ENCODE measurements at regions not wholly inside any gene's neighbourhood (a gene's known extent, or its start where the extent isn't known, plus 50 kb on each side); places are given as distances from the start of the nearest gene placed in this dataset.

DNA sequence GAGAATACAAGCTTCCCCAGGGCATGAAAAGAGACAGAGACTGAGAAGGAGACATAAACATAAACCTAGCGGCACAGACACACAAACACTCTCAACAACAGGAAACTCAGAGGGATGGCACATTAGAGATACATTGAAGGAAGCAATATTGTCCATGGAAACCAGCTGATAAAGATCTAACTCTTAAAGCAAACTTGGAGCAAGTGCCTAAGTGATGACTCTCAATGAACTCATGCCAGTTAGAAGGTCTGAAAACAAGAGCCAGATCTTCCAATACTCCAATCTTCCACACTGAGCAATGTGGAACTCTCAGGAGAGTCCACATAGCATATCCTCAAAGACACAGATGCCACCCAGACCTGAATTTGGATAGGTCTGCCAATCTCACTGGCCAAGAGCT lies 168.8 kb upstream of the ISX start:
- intact Hi-C loops (cut with DNase I): no loop called here
- Histone ChIP-seq H3K36me3 (no peaks in the 10 kb centered on the region), H3K4me3 (no peak overlapping the region), H3K27ac (no peak overlapping the region), H3K27me3 (peaks cover 0 to 4% (median 0%) of the 10 kb centered on the region in 9 donors), H3K4me1 (no peaks in the 10 kb centered on the region), H3K9me3 (no peaks in the 10 kb centered on the region)
- ATAC-seq (no peak), DNase-seq (no peak)
- TF ChIP-seq, protein P1, sequence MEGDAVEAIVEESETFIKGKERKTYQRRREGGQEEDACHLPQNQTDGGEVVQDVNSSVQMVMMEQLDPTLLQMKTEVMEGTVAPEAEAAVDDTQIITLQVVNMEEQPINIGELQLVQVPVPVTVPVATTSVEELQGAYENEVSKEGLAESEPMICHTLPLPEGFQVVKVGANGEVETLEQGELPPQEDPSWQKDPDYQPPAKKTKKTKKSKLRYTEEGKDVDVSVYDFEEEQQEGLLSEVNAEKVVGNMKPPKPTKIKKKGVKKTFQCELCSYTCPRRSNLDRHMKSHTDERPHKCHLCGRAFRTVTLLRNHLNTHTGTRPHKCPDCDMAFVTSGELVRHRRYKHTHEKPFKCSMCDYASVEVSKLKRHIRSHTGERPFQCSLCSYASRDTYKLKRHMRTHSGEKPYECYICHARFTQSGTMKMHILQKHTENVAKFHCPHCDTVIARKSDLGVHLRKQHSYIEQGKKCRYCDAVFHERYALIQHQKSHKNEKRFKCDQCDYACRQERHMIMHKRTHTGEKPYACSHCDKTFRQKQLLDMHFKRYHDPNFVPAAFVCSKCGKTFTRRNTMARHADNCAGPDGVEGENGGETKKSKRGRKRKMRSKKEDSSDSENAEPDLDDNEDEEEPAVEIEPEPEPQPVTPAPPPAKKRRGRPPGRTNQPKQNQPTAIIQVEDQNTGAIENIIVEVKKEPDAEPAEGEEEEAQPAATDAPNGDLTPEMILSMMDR (IDR thresholded peaks at IDR 0.05): no peak
- TF ChIP-seq POLR2A (IDR thresholded peaks at IDR 0.05): no peak
- 78 to 94% (median 81%) methylated on average over 1 of the region's 1 CpG for WGBS, 4 donors

DNA sequence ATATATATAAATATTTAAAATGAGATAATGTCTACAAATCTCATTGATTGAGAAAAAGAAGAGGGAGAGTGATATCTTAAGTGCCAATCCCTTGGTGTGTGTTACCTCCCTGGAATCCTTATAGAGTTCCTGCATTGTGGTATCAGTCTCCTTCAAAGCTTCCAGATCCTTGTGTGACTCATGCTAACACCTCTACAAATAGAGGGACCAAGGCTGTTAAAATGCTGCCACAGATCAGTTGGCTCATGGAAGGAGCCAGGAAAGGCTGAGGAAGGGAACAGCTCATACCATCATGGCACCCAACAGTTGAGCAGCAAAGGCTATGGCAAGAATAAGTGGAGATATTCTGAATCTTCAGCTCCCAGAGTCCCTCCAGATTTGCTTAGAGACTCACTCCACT lies 163.6 kb upstream of the ISX start:
- no peak for DNase-seq
- ATAC-seq: no peak
- no peaks in the 10 kb centered on the region for H3K4me1 ChIP-seq
- no peak overlapping the region for H3K4me3 ChIP-seq
- intact Hi-C loops (cut with DNase I): no loop called here
- H3K27me3 ChIP-seq: no peaks in the 10 kb centered on the region
- TF ChIP-seq, protein P1 (IDR thresholded peaks at IDR 0.05): no peak
- TF ChIP-seq POLR2A (IDR thresholded peaks at IDR 0.05): no peak
- no peaks in the 10 kb centered on the region for H3K36me3 ChIP-seq
- no peaks in the 10 kb centered on the region for H3K9me3 ChIP-seq
- no peak overlapping the region for H3K27ac ChIP-seq

DNA sequence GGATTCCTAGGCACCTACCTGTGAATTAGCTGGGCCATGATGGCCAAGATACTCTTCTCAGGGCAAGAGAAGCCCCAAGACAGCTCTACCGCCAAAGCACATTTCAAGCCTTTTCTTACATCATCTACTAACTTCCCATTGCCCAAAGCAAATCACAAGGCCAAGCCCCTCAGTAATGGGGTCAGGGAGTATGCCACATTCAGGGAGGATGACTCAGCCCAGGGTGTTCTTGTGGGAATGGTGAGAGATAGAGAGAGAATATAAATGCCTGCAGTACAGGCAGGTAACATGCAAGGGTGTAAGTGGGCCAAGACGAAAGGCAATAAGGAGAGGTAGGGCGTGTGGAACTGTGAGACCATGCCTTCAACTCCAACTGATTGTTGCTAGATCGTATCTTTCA lies 162.5 kb upstream of the ISX start:
- H3K9me3 ChIP-seq: no peaks in the 10 kb centered on the region
- TF ChIP-seq, protein P1 (IDR thresholded peaks at IDR 0.05): no peak
- no peak for TF ChIP-seq POLR2A (IDR thresholded peaks at IDR 0.05)
- no peak overlapping the region for H3K27ac ChIP-seq
- DNase-seq: no peak
- ATAC-seq: no peak
- intact Hi-C loops (cut with DNase I): no loop called here
- H3K4me1 ChIP-seq: no peaks in the 10 kb centered on the region
- no peaks in the 10 kb centered on the region for H3K36me3 ChIP-seq
- H3K27me3 ChIP-seq: no peaks in the 10 kb centered on the region
- WGBS, 4 donors: 88 to 93% (median 90%) methylated on average over 4 of the region's 4 CpGs
- no peak overlapping the region for H3K4me3 ChIP-seq

DNA sequence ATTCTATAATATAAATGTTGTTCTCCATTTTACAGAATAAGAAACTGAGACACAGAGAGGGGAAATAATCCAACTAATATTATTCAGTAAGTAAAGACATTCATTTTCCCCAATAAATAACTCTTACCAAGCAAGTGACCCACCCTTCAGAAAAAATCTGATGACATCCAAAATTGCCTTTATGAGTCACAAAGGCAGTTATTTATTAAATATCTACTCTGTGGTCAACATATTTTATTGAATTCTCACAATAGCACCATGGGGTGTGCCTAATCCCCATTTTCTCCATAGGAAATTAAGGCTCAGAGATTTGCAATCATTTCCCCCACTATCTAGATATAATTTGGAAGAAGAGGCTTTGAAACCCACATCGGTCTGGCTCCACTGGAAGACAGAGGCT lies 161.5 kb upstream of the ISX start:
- H3K27me3 ChIP-seq: no peaks in the 10 kb centered on the region
- H3K9me3 ChIP-seq: no peaks in the 10 kb centered on the region
- no peak overlapping the region for H3K27ac ChIP-seq
- H3K4me1 ChIP-seq: no peaks in the 10 kb centered on the region
- DNase-seq: no peak
- 75 to 90% (median 86%) methylated on average over 1 of the region's 1 CpG for WGBS, 4 donors
- H3K4me3 ChIP-seq: no peak overlapping the region
- TF ChIP-seq POLR2A (IDR thresholded peaks at IDR 0.05): no peak
- TF ChIP-seq, protein P1 (IDR thresholded peaks at IDR 0.05): no peak
- no peak for ATAC-seq
- no peaks in the 10 kb centered on the region for H3K36me3 ChIP-seq
- intact Hi-C loops (cut with DNase I): no loop called here

All from heart left ventricle (tissue), 16 donors.